Large intestine (tissue), 3 donors: ENCODE measurements at regions not wholly inside any gene's neighbourhood (a gene's known extent, or its start where the extent isn't known, plus 50 kb on each side); places are given as distances from the start of the nearest gene placed in this dataset.

Experiments used
- DNase-seq, 2 donors: peaks; one replicate each; pipeline versions ENCODE4 v3.0.0 to v3.0.0-alpha.2; 2013
- H3K27ac ChIP-seq: one replicate; pipeline ENCODE4 v1.5.1; 2013; ENCODE audit warnings: low read length
- H3K27me3 ChIP-seq: 2 replicates; pipeline ENCODE4 v1.6.1; 2013; ENCODE audit warnings: low read length; ENCODE audit not compliant: control insufficient read depth, insufficient read depth
- H3K36me3 ChIP-seq: 2 replicates; pipeline ENCODE4 v1.6.1; 2013; ENCODE audit warnings: low read length; ENCODE audit not compliant: control insufficient read depth, insufficient read depth
- H3K4me1 ChIP-seq: one replicate; pipeline ENCODE4 v1.6.1; 2013; ENCODE audit warnings: low read length; ENCODE audit not compliant: control insufficient read depth, insufficient read depth
- H3K4me3 ChIP-seq: one replicate; pipeline ENCODE4 v1.5.1; 2013; ENCODE audit warnings: low read length
- H3K9me3 ChIP-seq: one replicate; pipeline ENCODE4 v1.6.1; 2013; ENCODE audit warnings: mild to moderate bottlenecking, low read depth, low read length, moderate library complexity; ENCODE audit not compliant: control insufficient read depth
- WGBS: methylation state at CpG from one replicate; pipeline ENCODE4 v1.1.5; 2013; ENCODE audit warnings: low lambda C conversion rate; ENCODE audit not compliant: insufficient coverage; 5-methylcytosine and 5-hydroxymethylcytosine counted together

DNA sequence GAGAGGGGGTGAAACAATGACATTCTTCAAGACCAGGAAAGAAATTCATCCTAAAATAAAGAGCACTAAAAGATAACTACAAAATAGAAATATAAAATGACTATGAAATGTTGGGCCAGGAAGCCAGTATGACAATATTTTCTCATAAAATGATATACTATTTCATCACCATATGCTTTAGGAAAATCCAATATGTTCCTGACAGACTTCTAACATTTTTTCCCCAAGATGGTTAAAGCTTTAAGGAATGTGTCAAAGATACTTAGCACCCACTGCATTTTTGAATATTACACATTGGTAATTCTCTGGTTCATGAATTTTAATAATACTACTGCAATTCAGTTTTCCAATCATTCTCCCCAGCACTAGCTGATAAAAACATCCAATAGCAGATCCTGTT, 87.7 kb upstream of the PLEKHG7 start:
- DNase-seq: no peak
- Histone ChIP-seq H3K9me3 (no peaks in the 10 kb centered on the region), H3K4me3 (no peak overlapping the region), H3K4me1 (no peaks in the 10 kb centered on the region), H3K27ac (no peak overlapping the region), H3K36me3 (no peaks in the 10 kb centered on the region), H3K27me3 (no peaks in the 10 kb centered on the region)

DNA sequence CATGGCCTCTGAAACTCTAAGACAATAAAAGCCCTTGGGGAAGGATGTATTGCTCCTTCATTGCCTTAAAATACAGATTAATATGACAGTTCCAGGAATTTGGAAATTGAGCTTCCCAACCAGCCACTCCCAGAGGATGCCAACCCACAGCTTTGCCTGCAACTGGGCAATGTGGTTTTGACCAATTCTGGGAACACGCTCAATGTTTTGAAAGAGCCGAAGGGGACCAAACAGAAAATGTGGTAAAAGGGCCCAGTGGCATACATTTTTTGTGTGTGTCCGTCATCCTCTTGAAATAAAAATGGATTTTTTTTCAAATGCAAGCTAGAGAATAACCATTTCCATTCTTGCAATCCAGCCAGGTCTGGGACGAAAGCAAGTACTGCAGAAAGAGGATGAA, 88.3 kb upstream of the PLEKHG7 start:
- no peak overlapping the region for H3K4me3 ChIP-seq
- 100% methylated on average over 1 of the region's 4 CpGs for WGBS
- DNase-seq: no peak
- H3K27ac ChIP-seq: no peak overlapping the region
- H3K9me3 ChIP-seq: no peaks in the 10 kb centered on the region
- H3K36me3 ChIP-seq: no peaks in the 10 kb centered on the region
- H3K27me3 ChIP-seq: no peaks in the 10 kb centered on the region
- no peaks in the 10 kb centered on the region for H3K4me1 ChIP-seq

DNA sequence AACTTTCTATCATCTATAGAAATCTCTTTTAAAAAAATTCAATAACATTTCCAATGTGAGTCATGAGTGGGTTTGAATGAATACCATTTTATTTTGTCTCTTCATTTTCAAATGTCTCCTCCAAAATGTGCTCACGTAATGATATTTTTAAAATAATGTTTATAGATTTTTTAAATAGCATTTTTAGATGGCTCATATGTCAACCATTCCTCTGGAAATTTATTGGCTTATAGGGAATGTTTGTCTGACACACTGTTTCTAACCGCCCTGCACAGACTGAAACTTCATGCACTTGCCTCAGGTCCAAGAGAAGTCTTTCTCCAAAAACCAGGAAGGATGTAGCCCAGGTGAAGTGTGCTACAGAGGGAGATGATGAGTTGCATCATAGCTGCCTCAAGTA, 88.8 kb upstream of the PLEKHG7 start:
- H3K27ac ChIP-seq: no peak overlapping the region
- WGBS: 77% methylated on average over 2 of the region's 2 CpGs
- no peaks in the 10 kb centered on the region for H3K36me3 ChIP-seq
- no peaks in the 10 kb centered on the region for H3K4me1 ChIP-seq
- no peak for DNase-seq
- H3K27me3 ChIP-seq: no peaks in the 10 kb centered on the region
- H3K4me3 ChIP-seq: no peak overlapping the region
- no peaks in the 10 kb centered on the region for H3K9me3 ChIP-seq

DNA sequence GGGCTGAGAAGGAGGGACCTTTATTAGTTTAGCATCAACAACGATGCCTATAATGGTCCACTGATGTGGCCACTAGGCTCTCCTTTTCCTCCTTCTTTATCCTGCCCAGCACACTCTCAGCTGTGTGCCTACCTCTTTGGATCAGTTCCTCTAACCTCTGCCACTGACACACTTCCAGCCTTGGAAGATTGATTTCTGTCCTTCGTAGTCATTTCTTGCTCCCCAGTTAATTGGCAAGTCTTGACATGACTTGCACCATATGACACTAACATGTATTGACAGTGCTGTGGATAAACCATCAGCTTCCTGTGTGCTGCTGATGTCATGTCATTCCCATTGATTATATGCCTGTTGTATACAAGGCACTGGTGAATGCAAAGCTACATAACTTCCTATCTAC, 90.2 kb upstream of the PLEKHG7 start:
- H3K4me3 ChIP-seq: no peak overlapping the region
- WGBS: no CpG with 5 or more reads among the region's 2 CpGs
- H3K4me1 ChIP-seq: no peaks in the 10 kb centered on the region
- H3K27ac ChIP-seq: no peak overlapping the region
- H3K9me3 ChIP-seq: no peaks in the 10 kb centered on the region
- no peaks in the 10 kb centered on the region for H3K27me3 ChIP-seq
- no peaks in the 10 kb centered on the region for H3K36me3 ChIP-seq
- DNase-seq: no peak

- WGBS: 67% methylated on average over 1 of the region's 8 CpGs
Measured at GRCh38 chr12:92608151-92609091, 94.4 kb upstream of the PLEKHG7 start.

GRCh38 chr12:92606956-92607355, 95.8 kb upstream of the PLEKHG7 start:
- Histone ChIP-seq H3K36me3 (no peaks in the 10 kb centered on the region), H3K4me3 (no peak overlapping the region), H3K4me1 (no peaks in the 10 kb centered on the region), H3K27me3 (no peaks in the 10 kb centered on the region), H3K9me3 (no peaks in the 10 kb centered on the region), H3K27ac (no peak overlapping the region)
- no CpG with 5 or more reads among the region's 2 CpGs for WGBS
- no peak for DNase-seq

More at GRCh38 chr12:92608151-92609091, 94.4 kb upstream of the PLEKHG7 start:
- no peaks in the 10 kb centered on the region for H3K27me3 ChIP-seq
- H3K27ac ChIP-seq: no peak overlapping the region
- H3K4me3 ChIP-seq: no peak overlapping the region
- peak; percentile 31 to 64 for DNase-seq
- no peaks in the 10 kb centered on the region for H3K36me3 ChIP-seq
- no peaks in the 10 kb centered on the region for H3K9me3 ChIP-seq
- no peaks in the 10 kb centered on the region for H3K4me1 ChIP-seq

DNA sequence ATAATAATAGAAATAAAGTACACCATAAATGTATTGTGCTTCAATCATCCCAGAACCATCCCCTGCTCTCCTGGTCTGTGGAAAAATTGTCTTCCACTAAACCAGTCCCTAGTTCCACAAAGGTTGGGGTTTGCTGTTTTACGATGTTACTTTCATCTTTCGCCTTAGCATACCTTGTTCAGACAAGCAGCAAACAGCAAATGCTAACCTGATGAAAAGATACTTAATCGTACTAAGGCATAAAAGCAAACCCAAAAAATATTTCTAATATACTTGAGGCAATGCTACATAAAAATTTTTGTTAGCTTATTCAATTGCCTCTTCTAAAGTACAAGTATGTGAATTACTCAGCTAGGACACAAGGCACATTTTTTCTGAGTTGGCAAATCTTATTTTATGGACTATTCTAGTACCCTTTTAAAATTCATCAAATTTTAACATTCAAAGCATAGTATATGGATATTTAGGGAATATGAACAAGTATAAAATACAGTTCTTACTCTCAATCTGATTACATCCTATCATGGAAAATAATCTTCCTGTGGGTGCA, 97.1 kb upstream of the PLEKHG7 start:
- no peaks in the 10 kb centered on the region for H3K27me3 ChIP-seq
- no peak overlapping the region for H3K27ac ChIP-seq
- H3K4me3 ChIP-seq: no peak overlapping the region
- H3K4me1 ChIP-seq: no peaks in the 10 kb centered on the region
- no peak for DNase-seq
- H3K36me3 ChIP-seq: no peaks in the 10 kb centered on the region
- no peaks in the 10 kb centered on the region for H3K9me3 ChIP-seq
- 100% methylated on average over 3 of the region's 3 CpGs for WGBS

DNA sequence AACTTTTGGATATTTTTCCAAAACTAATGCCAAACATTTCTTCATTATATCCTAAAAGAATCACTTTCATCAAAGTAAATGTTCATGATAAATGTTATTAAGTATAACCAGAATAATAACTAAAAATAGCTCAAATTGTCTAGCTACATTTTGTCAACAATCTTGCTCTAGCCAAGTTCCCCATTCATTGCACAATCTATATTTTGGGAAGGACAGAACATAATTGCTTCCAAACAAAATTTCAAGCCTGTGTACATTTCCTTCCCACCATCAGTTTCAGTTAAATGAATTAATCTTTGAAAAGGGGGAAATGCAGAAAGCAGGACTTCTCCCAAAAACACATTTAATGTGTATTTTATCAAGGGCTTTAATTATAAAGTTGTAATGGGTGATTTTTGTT, 98.0 kb upstream of the PLEKHG7 start:
- Histone ChIP-seq H3K4me1 (no peaks in the 10 kb centered on the region), H3K27ac (no peak overlapping the region), H3K4me3 (no peak overlapping the region), H3K27me3 (no peaks in the 10 kb centered on the region), H3K36me3 (no peaks in the 10 kb centered on the region), H3K9me3 (peaks cover 6% of the 10 kb centered on the region)
- DNase-seq: no peak

DNA sequence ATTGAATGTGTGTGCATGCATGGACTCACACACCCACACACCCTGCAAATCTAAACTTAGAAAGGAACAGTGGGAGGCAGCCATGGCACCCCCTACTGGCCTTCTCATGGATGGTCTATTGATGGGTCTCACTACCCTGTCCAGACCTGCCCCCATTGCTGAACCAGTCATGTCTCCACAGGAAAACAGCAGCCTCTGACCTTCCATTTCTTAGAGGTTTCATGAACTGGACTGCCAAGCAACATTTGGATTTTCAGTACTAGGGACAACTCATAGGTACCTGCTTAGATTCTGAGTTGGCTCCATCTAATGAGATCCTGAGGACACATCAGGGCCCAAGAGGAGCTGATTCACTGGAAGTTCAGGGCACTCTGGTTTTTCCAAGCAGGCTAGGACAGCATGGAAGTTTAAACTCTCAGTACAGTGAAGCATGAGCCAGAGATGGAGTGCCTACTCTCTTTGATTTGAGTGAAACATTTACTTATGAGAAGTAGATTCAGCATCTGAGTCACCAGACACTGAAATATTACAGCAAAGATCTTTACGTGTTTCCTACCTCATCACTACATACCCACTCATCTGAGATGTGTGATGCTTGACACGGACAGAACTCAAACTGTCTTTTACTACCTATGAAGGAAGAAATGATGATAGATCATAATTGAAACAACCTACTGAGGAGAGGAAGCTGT, 98.9 kb upstream of the PLEKHG7 start:
- H3K4me3 ChIP-seq: no peak overlapping the region
- no peaks in the 10 kb centered on the region for H3K36me3 ChIP-seq
- H3K27me3 ChIP-seq: no peaks in the 10 kb centered on the region
- H3K4me1 ChIP-seq: no peaks in the 10 kb centered on the region
- no peak for DNase-seq
- no peak overlapping the region for H3K27ac ChIP-seq
- WGBS: no CpG with 5 or more reads among the region's 2 CpGs
- peaks cover 8% of the 10 kb centered on the region for H3K9me3 ChIP-seq

GRCh38 chr12:92602930-92603623, 99.7 kb upstream of the PLEKHG7 start:
- WGBS: 71% methylated on average over 1 of the region's 2 CpGs

More at GRCh38 chr12:92602930-92603623, 99.7 kb upstream of the PLEKHG7 start:
- DNase-seq: no peak
- no peaks in the 10 kb centered on the region for H3K36me3 ChIP-seq
- no peaks in the 10 kb centered on the region for H3K4me1 ChIP-seq
- peaks cover 8% of the 10 kb centered on the region for H3K9me3 ChIP-seq
- no peak overlapping the region for H3K4me3 ChIP-seq
- H3K27me3 ChIP-seq: no peaks in the 10 kb centered on the region
- no peak overlapping the region for H3K27ac ChIP-seq
